Activated T-helper 1 cell treated with anti-CD3 and anti-CD28 coated beads, Interleukin-12 subunit alpha, Interleukin-12 subunit beta, Interleukin-2, Interleukin-4 antibody, amounts not matched to agents 30 ng/mL and 10 ng/mL and 1 ng/mL, durations not matched to agents 14 hours and 24 hours and 36 hours (primary cell): ENCODE measurements at regions not wholly inside any gene's neighbourhood (a gene's known extent, or its start where the extent isn't known, plus 50 kb on each side); places are given as distances from the start of the nearest gene placed in this dataset.
A peak's percentile ranks its signal among the peaks of the same experiment; 100 is the strongest.

Experiments
- DNase-seq: peaks from one replicate; pipeline ENCODE4 v3.0.0; 2021; ENCODE audit warnings: low spot score
- H3K27ac Mint-ChIP-seq: one replicate; pipeline ENCODE4 v1.8.0; 2021; ENCODE audit warnings: mild to moderate bottlenecking, mixed read lengths
- H3K27me3 Mint-ChIP-seq: one replicate; pipeline ENCODE4 v1.8.0; 2022; ENCODE audit warnings: mild to moderate bottlenecking, moderate library complexity, mixed read lengths; ENCODE audit not compliant: insufficient read depth
- H3K36me3 Mint-ChIP-seq: one replicate; pipeline ENCODE4 v1.8.0; 2021; ENCODE audit warnings: low read depth, mixed read lengths
- H3K4me1 Mint-ChIP-seq: one replicate; pipeline ENCODE4 v1.8.0; 2021; ENCODE audit warnings: low read depth, mixed read lengths
- H3K4me3 Mint-ChIP-seq: one replicate; pipeline ENCODE4 v1.8.0; 2021; ENCODE audit warnings: mild to moderate bottlenecking, moderate library complexity, mixed read lengths
- H3K9me3 Mint-ChIP-seq: one replicate; pipeline ENCODE4 v1.8.0; 2021; ENCODE audit warnings: mixed read lengths
- intact Hi-C: fragments of 100-400 bp; cut with micrococcal nuclease; formaldehyde crosslinking; loops from one replicate; pipeline ENCODE4 v1.15.1; 2024

DNA sequence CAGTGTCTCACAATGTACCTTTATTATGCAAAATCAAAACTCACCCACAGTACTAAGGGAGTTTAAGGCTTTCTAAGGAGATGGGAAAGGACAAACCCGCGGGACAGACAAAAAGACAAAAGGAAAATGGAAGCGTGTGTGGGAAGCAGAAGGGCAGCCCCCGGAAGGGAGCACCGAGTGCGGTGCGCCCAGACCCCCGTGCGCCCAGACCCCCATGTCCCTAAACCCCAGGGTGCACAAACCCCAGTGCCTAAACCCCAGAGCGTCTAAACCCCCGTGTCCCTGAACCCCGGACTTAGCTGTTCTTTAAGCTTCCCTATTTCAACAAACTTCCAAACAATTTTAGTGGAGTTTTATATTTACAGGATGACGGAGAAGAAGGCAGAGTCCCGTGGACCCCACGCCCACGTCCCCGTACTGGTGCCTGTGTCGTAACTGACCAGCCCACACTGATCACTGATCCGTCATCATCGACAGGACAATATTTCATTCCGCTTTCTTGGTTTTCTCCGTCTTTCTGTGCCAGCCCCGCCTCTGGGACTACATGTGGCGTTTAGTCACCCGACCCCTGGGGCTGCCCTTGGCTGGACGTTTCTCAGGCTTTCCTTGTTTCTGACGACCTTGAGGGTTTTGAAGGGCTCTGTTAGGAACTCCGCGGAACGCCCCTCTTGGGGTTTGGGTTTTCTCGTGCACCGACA lies 76.9 kb downstream of the RTP5 start:
- H3K27ac Mint-ChIP-seq: no peak overlapping the region
- no peaks in the 10 kb centered on the region for H3K4me1 Mint-ChIP-seq
- H3K9me3 Mint-ChIP-seq: no peaks in the 10 kb centered on the region
- intact Hi-C loops: no loop called here
- H3K27me3 Mint-ChIP-seq: no peaks in the 10 kb centered on the region
- no peak for DNase-seq
- no peak overlapping the region for H3K4me3 Mint-ChIP-seq
- H3K36me3 Mint-ChIP-seq: no peaks in the 10 kb centered on the region

DNA sequence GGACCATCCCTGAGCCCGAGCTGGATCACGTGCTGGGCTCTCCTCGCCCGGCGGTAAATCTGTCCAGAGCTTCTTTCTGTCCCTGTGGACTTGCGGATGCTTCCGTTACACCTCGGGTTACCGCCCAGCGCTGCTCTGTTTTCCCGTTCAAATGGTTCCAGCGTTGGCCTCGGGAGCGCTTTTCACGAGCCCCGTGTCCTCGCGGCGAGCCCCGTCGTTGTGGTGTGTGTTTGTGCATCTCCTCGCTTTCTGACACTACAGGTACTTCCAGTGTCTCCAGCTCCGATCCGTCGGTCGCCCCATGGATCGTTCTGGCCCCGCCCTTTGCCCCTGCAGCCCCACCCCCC lies 77.4 kb downstream of the RTP5 start:
- H3K27me3 Mint-ChIP-seq: no peaks in the 10 kb centered on the region
- H3K27ac Mint-ChIP-seq: no peak overlapping the region
- H3K9me3 Mint-ChIP-seq: no peaks in the 10 kb centered on the region
- no peaks in the 10 kb centered on the region for H3K36me3 Mint-ChIP-seq
- intact Hi-C loops: no loop called here
- no peak for DNase-seq
- no peaks in the 10 kb centered on the region for H3K4me1 Mint-ChIP-seq
- H3K4me3 Mint-ChIP-seq: no peak overlapping the region

DNA sequence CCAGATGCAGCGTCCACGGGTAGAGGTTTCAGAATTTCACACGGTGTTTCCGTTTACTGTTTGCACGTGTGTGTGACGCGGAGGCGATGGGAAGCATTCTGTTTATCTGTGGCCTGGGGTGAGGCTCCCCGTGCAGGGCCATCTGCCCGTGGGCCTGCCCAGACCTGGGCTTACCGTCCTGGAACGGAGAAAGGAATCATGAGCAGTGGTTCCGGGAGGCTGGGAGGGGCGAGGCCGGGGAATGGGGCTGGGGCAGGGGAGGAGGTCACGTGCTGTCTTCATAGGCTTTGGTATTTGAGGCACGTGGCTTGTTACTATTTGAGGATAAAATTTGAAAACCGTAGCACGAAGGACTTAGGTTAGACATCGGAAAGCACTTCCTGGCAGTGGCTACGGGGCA lies 77.9 kb downstream of the RTP5 start:
- intact Hi-C loops: no loop called here
- Mint-ChIP-seq H3K27ac (no peak overlapping the region), H3K4me1 (no peaks in the 10 kb centered on the region), H3K36me3 (no peaks in the 10 kb centered on the region), H3K27me3 (no peaks in the 10 kb centered on the region), H3K4me3 (no peak overlapping the region), H3K9me3 (no peaks in the 10 kb centered on the region)
- DNase-seq: no peak

DNA sequence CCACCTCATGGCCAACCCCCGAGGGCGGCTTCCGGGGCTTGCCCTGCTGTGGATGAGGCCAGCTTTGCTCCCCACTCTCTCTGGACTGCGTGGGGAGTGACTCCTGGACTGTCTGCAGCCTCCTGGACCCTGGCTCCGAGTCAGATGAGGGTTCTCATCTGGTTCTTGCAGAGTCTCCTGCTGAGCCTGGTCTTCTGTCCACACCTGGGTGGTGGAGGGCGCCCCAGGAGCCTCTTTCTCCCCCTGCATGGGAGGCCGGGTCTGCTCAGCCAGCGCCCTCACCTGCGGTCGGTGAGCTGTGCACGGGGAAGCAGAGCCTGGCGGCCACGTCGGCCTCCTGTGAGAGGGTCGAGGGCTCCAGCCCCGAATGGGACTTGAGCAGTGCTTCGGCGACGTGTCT lies 78.3 kb downstream of the RTP5 start:
- Mint-ChIP-seq H3K4me1 (no peaks in the 10 kb centered on the region), H3K27me3 (no peaks in the 10 kb centered on the region), H3K27ac (no peak overlapping the region), H3K36me3 (no peaks in the 10 kb centered on the region), H3K4me3 (no peak overlapping the region), H3K9me3 (no peaks in the 10 kb centered on the region)
- intact Hi-C loops: no loop called here
- DNase-seq: no peak

DNA sequence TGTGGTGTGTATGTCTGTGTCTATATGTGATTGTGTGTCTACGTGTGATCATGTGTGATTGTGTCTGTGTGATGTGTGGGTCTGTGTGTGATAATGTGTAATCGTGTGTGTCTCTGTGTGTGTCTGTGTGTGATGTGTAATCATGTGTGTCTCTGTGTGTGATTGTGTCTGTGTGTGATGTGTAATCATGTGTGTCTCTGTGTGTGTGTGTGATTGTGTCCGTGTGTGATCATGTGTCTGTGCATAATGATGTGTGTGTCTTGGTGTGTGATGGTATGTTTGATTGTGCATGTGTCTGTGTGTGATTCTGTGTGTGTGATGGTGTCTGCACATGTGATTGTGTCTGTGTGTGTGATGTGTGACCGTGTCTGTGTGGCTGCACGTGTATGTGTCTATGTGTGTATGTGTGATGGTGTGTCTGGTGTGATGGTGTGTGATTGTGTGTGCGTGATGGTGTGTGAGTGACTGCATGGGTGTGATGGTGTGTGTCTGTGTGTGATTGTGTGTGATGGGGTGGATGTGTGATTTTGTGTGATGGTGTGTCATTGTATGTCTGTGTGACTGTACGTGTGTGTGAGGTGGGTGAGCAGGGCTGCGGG lies 78.9 kb downstream of the RTP5 start:
- H3K4me1 Mint-ChIP-seq: no peaks in the 10 kb centered on the region
- H3K27ac Mint-ChIP-seq: no peak overlapping the region
- no peaks in the 10 kb centered on the region for H3K9me3 Mint-ChIP-seq
- no peaks in the 10 kb centered on the region for H3K36me3 Mint-ChIP-seq
- DNase-seq: no peak
- intact Hi-C loops: no loop called here
- no peaks in the 10 kb centered on the region for H3K27me3 Mint-ChIP-seq
- no peak overlapping the region for H3K4me3 Mint-ChIP-seq

DNA sequence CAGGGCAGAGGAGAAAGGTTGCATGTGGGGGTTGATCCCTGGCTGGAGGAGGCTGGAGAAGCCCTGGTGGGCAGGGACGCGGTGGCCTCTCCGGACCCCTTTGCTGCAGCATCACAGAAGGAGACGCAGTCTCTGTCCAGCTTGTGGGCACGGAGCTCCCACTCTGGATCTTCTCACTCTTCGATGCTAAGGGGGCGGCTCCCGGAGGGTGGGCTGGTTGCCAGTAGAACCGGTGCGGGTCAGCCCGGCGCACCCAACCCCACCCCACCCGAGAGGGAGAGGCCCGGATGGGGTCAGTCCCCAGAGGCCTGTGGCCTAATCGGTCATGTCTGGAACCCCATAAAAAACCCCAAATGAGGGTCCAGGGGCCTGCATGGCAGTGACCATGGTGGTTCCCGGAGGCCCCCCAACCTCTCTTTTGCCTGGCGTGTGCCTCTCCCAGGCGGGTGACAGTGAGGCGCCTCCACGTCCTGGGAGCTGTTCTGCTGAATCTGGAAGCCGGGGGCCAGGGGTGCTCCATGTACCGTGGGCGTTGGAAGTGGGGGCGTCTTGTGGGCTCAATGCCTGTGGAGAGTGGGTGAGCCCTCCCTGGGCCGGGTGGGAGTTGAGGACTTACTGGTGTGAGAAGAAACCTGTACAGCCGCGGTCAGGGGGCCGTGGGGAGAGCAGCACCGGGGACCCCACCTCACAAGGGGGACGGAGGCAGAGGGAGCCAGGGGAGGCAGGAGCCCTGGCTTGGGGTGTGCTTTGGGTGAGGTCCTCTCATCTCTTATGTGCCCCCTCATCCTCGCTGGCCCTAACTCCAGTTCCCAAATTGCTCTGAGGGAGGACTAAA lies 79.6 kb downstream of the RTP5 start:
- Mint-ChIP-seq H3K9me3 (no peaks in the 10 kb centered on the region), H3K36me3 (no peaks in the 10 kb centered on the region), H3K4me3 (no peak overlapping the region), H3K27ac (no peak overlapping the region), H3K4me1 (no peaks in the 10 kb centered on the region), H3K27me3 (no peaks in the 10 kb centered on the region)
- intact Hi-C loops: no loop called here
- no peak for DNase-seq

DNA sequence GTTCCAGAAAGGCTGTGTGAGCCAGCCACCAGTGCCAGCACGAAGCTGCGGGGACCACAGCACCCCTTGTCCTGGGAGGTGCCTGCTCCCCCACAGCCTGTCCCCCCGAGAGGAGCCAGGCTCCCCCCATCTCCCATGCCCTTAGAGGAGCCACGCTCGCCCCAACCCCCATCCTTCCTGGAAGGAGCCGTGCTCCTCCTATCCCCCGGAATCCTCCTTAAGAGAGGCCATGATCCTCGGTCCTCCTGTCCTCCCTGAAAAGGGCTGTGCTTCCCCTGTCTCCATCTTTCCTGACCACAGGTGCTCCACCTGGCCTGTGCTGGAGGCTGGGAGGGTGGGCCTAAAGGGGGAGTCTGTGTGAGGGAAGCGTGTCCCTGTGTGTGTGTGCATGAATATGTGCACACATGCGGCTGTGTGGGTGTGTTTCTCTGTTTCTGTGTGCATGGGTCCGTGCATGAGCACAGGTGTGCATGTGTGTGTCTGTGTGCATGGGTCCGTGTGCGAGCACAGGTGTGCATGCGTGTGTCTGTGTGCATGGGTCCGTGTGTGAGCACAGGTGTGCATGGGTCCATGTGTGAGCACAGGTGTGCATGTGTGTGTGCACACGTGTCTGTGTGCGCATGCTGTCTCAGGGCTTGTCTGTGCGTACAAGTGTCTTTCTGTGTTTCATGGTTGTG lies 80.3 kb downstream of the RTP5 start:
- Mint-ChIP-seq H3K4me1 (no peaks in the 10 kb centered on the region), H3K4me3 (no peak overlapping the region), H3K9me3 (no peaks in the 10 kb centered on the region), H3K27ac (no peak overlapping the region), H3K27me3 (no peaks in the 10 kb centered on the region), H3K36me3 (no peaks in the 10 kb centered on the region)
- no peak for DNase-seq
- intact Hi-C loops: no loop called here

DNA sequence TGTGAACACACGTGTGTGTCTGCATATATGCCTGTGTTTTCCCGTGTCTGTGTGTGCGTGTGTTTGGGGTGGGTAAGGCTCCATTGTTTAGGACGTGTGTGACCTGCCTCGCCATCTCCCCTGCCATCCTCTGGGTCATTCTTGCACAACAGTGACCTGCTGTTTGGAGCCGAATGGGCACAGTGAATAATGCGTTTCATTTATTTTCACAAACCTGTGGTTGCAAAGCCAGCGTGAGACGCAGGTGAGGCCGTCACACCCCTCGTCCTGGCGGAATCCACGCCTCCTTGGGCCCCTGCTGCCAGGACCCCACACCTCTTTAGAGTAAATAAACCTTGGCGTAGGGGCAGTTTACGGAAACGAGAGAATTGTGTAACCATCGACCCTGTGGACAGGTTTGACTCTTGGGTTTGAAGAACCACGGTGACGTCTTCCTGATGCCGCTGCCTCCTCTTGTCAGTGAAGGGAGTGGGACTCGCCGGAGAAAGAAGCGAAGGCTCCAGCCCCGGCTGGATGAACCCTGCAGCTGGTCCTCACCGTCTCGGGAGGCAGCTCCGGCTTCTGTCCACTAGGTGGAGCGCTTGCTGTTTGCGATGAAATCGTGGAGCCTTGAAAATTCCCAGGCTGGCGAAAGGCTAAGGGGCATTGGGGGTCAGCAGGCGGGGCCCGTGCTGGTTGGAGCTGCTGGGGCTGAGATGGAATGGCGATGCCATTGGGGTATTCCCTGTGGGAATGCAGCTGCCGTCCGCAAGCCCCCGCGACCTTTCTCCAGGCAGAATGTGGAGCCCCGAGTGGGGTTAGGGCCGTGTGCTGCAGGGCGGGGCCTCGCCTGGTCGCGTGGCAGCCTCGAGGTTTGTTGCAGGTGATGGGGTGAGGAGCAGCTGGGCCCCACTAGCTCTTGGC lies 81.1 kb downstream of the RTP5 start:
- H3K9me3 Mint-ChIP-seq: no peaks in the 10 kb centered on the region
- no peaks in the 10 kb centered on the region for H3K27me3 Mint-ChIP-seq
- no peak overlapping the region for H3K4me3 Mint-ChIP-seq
- H3K4me1 Mint-ChIP-seq: no peaks in the 10 kb centered on the region
- no peak overlapping the region for H3K27ac Mint-ChIP-seq
- intact Hi-C loops: no loop called here
- peak; percentile 27 for DNase-seq
- no peaks in the 10 kb centered on the region for H3K36me3 Mint-ChIP-seq

DNA sequence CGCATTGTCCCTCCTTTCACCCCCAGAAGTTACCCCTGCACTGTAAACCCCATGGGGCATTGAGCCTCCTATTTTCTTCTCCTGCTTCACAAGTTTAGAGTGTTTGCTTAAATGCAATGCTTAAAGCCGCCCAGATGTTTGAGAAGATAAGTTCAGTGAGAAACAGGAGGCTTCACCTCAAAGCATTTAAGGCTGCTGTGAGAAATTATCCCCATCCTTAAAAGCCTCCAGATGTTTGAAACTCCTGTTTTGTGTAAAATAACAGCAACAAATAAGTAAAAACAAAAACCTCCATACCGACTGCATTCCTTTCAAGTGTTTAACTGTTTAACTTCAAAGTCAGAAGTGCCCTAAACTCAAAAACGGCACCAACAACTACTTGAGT lies 81.8 kb downstream of the RTP5 start:
- DNase-seq: no peak
- no peak overlapping the region for H3K27ac Mint-ChIP-seq
- no peak overlapping the region for H3K4me3 Mint-ChIP-seq
- H3K4me1 Mint-ChIP-seq: no peaks in the 10 kb centered on the region
- H3K9me3 Mint-ChIP-seq: no peaks in the 10 kb centered on the region
- no peaks in the 10 kb centered on the region for H3K27me3 Mint-ChIP-seq
- intact Hi-C loops: no loop called here
- H3K36me3 Mint-ChIP-seq: no peaks in the 10 kb centered on the region

DNA sequence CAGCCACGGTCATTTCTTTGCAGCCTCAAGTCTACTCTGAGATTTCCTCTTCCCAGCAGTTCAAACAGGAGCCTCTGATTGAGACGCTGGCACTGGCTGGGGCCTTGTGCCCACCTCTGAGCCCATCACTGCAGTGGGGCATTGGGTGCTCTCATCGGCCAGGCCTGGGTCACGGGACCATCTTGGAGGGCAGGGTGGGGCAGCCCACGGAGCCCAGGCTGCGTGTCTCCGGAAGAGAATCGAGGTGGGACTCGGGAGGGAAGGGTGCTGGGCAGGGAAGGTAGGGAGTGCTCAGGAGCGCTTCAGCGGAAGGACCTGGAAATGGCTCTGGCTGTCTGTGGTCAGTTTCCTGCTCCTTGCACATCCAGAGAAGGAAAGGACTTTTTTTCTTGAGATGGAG lies 82.4 kb downstream of the RTP5 start:
- Mint-ChIP-seq H3K4me1 (no peaks in the 10 kb centered on the region), H3K4me3 (no peak overlapping the region), H3K9me3 (no peaks in the 10 kb centered on the region), H3K27me3 (no peaks in the 10 kb centered on the region), H3K36me3 (no peaks in the 10 kb centered on the region), H3K27ac (no peak overlapping the region)
- DNase-seq: no peak
- intact Hi-C loops: no loop called here

DNA sequence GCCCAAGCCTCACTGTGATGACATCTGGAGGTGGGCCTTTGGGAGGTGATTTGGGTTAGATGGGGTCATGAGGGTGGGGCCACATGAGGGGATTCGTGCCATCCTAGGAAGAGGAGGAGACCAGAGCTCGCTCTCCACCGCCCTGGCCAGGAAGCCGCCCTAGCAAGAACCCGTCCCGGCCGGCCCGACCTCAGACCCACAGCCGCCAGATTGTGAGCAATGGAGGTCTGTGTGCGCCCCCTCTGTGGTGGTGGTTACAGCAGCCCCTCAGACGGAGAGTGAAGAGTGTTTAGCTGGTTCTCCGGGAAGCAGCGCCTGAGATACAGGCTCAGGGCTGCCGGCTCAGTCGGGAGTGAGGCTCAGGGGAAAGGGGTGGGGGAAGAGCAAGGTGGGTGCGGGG lies 83.3 kb downstream of the RTP5 start:
- H3K27me3 Mint-ChIP-seq: no peaks in the 10 kb centered on the region
- no peaks in the 10 kb centered on the region for H3K9me3 Mint-ChIP-seq
- intact Hi-C loops: no loop called here
- H3K27ac Mint-ChIP-seq: no peak overlapping the region
- DNase-seq: no peak
- no peak overlapping the region for H3K4me3 Mint-ChIP-seq
- no peaks in the 10 kb centered on the region for H3K36me3 Mint-ChIP-seq
- H3K4me1 Mint-ChIP-seq: no peaks in the 10 kb centered on the region

DNA sequence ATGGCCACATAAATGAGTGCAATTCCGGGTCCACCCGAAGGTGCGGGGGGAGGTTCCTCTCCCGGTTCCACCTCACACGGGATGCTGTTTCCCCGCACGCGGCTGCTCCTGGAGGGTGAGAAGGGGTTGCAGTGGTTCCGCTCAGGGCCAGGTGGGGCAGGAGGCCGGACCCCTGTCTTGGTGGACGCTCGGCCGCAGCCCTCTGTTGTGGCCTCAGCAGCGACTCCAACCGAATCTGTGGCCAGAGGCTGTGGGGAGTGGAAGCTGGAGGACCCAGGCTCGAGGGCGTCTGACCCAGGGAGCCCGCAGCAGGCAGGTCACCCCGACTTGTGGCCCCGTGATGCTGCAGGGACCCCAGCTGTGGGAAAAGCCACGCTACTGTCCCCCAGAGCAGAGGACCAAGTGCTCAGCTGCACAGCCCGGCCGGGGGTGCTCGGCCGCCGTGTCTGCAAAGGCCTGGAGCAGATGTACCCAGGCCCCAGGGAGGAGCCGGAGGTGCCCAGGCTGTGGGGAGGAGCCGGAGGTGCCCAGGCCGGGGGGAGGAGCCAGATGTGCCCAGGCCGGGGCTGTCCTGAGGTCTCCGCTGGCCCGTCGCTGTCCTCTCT lies 83.9 kb downstream of the RTP5 start:
- H3K9me3 Mint-ChIP-seq: no peaks in the 10 kb centered on the region
- no peak overlapping the region for H3K4me3 Mint-ChIP-seq
- DNase-seq: no peak
- H3K4me1 Mint-ChIP-seq: no peaks in the 10 kb centered on the region
- H3K36me3 Mint-ChIP-seq: no peaks in the 10 kb centered on the region
- no peaks in the 10 kb centered on the region for H3K27me3 Mint-ChIP-seq
- intact Hi-C loops: no loop called here
- no peak overlapping the region for H3K27ac Mint-ChIP-seq
